Transverse colon (tissue), 4 donors: ENCODE measurements at regions not wholly inside any gene's neighbourhood (a gene's known extent, or its start where the extent isn't known, plus 50 kb on each side); places are given as distances from the start of the nearest gene placed in this dataset.
A peak's percentile ranks its signal among the peaks of the same experiment; 100 is the strongest.

Experiments used
- DNase-seq: peaks from one replicate; pipeline ENCODE4 v3.0.0-alpha.2; 2019
- H3K27ac ChIP-seq, 4 donors: fragments of 200-600 bp; sonication (generic); 2 replicates each; pipeline ENCODE4 v1.5.1; 2016 to 2018; ENCODE audit warnings: inconsistent platforms in 4 of 4
- H3K27me3 ChIP-seq: fragments of 200-600 bp; sonication (generic); 2 replicates; pipeline ENCODE4 v1.5.1; 2017; ENCODE audit warnings: inconsistent platforms
- H3K36me3 ChIP-seq, 4 donors: fragments of 200-600 bp; sonication (generic); 2 replicates each; pipeline ENCODE4 v1.5.1; 2017 to 2019; ENCODE audit warnings: inconsistent platforms in 4 of 4
- H3K4me1 ChIP-seq, 4 donors: fragments of 200-600 bp; sonication (generic); 2 replicates each; pipeline ENCODE4 v1.5.1; 2017 to 2020; ENCODE audit warnings: inconsistent platforms in 4 of 4
- H3K4me3 ChIP-seq, 4 donors: fragments of 200-600 bp; sonication (generic); 1 replicate in 1 of 4; 2 replicates in 3 of 4; pipeline versions ENCODE4 v1.5.1 to v1.6.1; 2017 to 2019; ENCODE audit warnings: inconsistent platforms in 4 of 4
- H3K9me3 ChIP-seq, 2 donors: fragments of 200-600 bp; sonication (generic); 2 replicates each; pipeline ENCODE4 v1.5.1; 2017 to 2019; ENCODE audit warnings: inconsistent platforms in 2 of 2
- CTCF ChIP-seq, 5 experiments: fragments of 200-600 bp in 3 of 5; fragments of 450-650 bp in 2 of 5; sonication (generic) in 3 of 5; IDR thresholded peaks; 1 replicate in 2 of 5; 2 replicates in 3 of 5; pipeline ENCODE4 v1.5.1; 2016 to 2017; ENCODE audit warnings: antibody characterized with exemption in 5 of 5, inconsistent platforms in 3 of 5, mild to moderate bottlenecking in 2 of 5, moderate library complexity in 1 of 5
- EP300 ChIP-seq: sonication (generic); formaldehyde crosslinking; IDR thresholded peaks from one replicate; pipeline ENCODE4 v1.6.1; 2017; ENCODE audit warnings: antibody characterized with exemption, low read depth
- POLR2A ChIP-seq: fragments of 450-650 bp; IDR thresholded peaks from one replicate; pipeline ENCODE4 v1.6.1; 2016; ENCODE audit warnings: antibody characterized with exemption, mild to moderate bottlenecking, moderate library complexity
- POLR2AphosphoS5 ChIP-seq, 3 donors: sonication (generic); formaldehyde crosslinking; IDR thresholded peaks; one replicate each; pipeline ENCODE4 v1.6.1; 2016; ENCODE audit warnings: antibody characterized with exemption in 3 of 3
- WGBS, 2 donors: methylation state at CpG; one replicate each; pipeline ENCODE4 v1.1.5; 2018; ENCODE audit warnings: low coverage in 1 of 2; 5-methylcytosine and 5-hydroxymethylcytosine counted together
- in situ Hi-C, 4 donors: fragments of 200-750 bp; cut with MboI; loops; one replicate each; pipeline versions ENCODE4 v1.15.0 to v1.15.1; 2017; ENCODE audit warnings: low sequenced_read_pairs in 3 of 4, low pct_ligation_motif_present in 1 of 4, low pct_unique_long_range_greater_than_20kb in 1 of 4
- intact Hi-C: fragments of 100-400 bp; cut with DNase I; formaldehyde crosslinking; loops from one replicate; pipeline ENCODE4 v1.15.1; 2023; ENCODE audit warnings: low total_unique reads

GRCh38 chr17:62194401-62194800 is 129.3 kb upstream of the MED13 start:
- no peak overlapping the region for H3K27ac ChIP-seq
- DNase-seq = no peak
- no peaks in the 10 kb centered on the region for H3K36me3 ChIP-seq
- H3K4me1 ChIP-seq = peaks cover 0 to 3% (median 0%) of the 10 kb centered on the region in 4 donors
- TF ChIP-seq POLR2AphosphoS5 (IDR thresholded peaks at IDR 0.05) (no peak), POLR2A (no peak), EP300 (no peak), CTCF (IDR thresholded peaks at IDR 0.05) (no peak)
- no peaks in the 10 kb centered on the region for H3K9me3 ChIP-seq
- H3K4me3 ChIP-seq = no peak overlapping the region
- no peaks in the 10 kb centered on the region for H3K27me3 ChIP-seq
- intact Hi-C loops = no loop called here
- in situ Hi-C loops = no loop called here
- WGBS, 2 donors = 49 to 53% methylated on average over 3 to 4 of the region's 4 CpGs

- intact Hi-C loops (no loop called here), in situ Hi-C loops (no loop called here)
- no peak for TF ChIP-seq POLR2A
- TF ChIP-seq EP300 = no peak
- TF ChIP-seq POLR2AphosphoS5 (IDR thresholded peaks at IDR 0.05) = no peak
- TF ChIP-seq CTCF (IDR thresholded peaks at IDR 0.05) = no peak
- no peak for DNase-seq
- H3K27me3 ChIP-seq = no peaks in the 10 kb centered on the region
- peaks cover 0 to 9% (median 3%) of the 10 kb centered on the region in 4 donors for H3K4me1 ChIP-seq
- WGBS, 2 donors = 94 to 100% methylated on average over 3 to 4 of the region's 4 CpGs
- no peaks in the 10 kb centered on the region for H3K9me3 ChIP-seq
- no peak overlapping the region for H3K27ac ChIP-seq
- no peaks in the 10 kb centered on the region for H3K36me3 ChIP-seq
- H3K4me3 ChIP-seq = no peak overlapping the region
These were observed 128.2 kb upstream of the MED13 start for GRCh38 chr17:62193249-62193648.

GRCh38 chr17:62191390-62192361 is 126.6 kb upstream of the MED13 start:
- no peaks in the 10 kb centered on the region for H3K9me3 ChIP-seq
- 75 to 89% methylated on average over 6 to 17 of the region's 17 CpGs for WGBS, 2 donors
- no peaks in the 10 kb centered on the region for H3K36me3 ChIP-seq
- DNase-seq = no peak
- no peak for TF ChIP-seq POLR2A
- no peaks in the 10 kb centered on the region for H3K27me3 ChIP-seq
- no peak overlapping the region for H3K27ac ChIP-seq
- intact Hi-C loops = no loop called here
- in situ Hi-C loops = no loop called here
- peaks cover 0 to 14% (median 8%) of the 10 kb centered on the region in 4 donors for H3K4me1 ChIP-seq
- H3K4me3 ChIP-seq = no peak overlapping the region

GRCh38 chr17:62189377-62189776 is 124.3 kb upstream of the MED13 start:
- Histone ChIP-seq H3K4me3 (no peak overlapping the region), H3K27ac (peak overlapping the region in 3 of 4 donors; percentile 71 to 81 (median 80)), H3K36me3 (no peaks in the 10 kb centered on the region), H3K9me3 (no peaks in the 10 kb centered on the region), H3K27me3 (no peaks in the 10 kb centered on the region), H3K4me1 (peaks cover 0 to 14% (median 8%) of the 10 kb centered on the region in 4 donors)
- in situ Hi-C loops = no loop called here
- TF ChIP-seq POLR2AphosphoS5 (IDR thresholded peaks at IDR 0.05) (no peak), POLR2A (no peak), EP300 (no peak), CTCF (IDR thresholded peaks at IDR 0.05) (no peak)
- intact Hi-C loops = no loop called here
- DNase-seq = no peak
- WGBS, 2 donors = 74 to 85% methylated on average over 6 of the region's 6 CpGs
